ENCODE measurements at regions not wholly inside any gene's neighbourhood (a gene's known extent, or its start where the extent isn't known, plus 50 kb on each side); places are given as distances from the start of the nearest gene placed in this dataset.
A peak's percentile ranks its signal among the peaks of the same experiment; 100 is the strongest.

GRCh38 chrX:22373766-22374165 is 101.1 kb downstream of the CBLL2 start:
- FAIRE-seq (peak; percentile 54), ATAC-seq (no peak), DNase-seq (ENCODE audit: low read depth in 1 of 2, low spot score in 1 of 2) (no peak)
- WGBS (ENCODE audit: missing lambda C conversion rate) = 26% methylated on average over 1 of the region's 1 CpG
- H3K4me1 ChIP-seq = no peaks in the 10 kb centered on the region
- no peak overlapping the region for H3K27ac ChIP-seq
- ChIA-PET POLR2A (no interaction called here), CTCF (no interaction called here)
- H3K9me3 ChIP-seq = no peaks in the 10 kb centered on the region
- no peak for TF ChIP-seq HOXB5 (CRISPR knock-in tag; IDR thresholded peaks at IDR 0.05)
- no peak for TF ChIP-seq MAX (IDR thresholded peaks at IDR 0.05)
- TF ChIP-seq SMC3 (IDR thresholded peaks at IDR 0.05) = no peak
- no peak for TF ChIP-seq MYC (IDR thresholded peaks at IDR 0.05; ENCODE audit: borderline replicate concordance, low read length)
- TF ChIP-seq MAZ (IDR thresholded peaks at IDR 0.05; ENCODE audit: borderline replicate concordance, low read depth, low read length) = no peak
- no peak for TF ChIP-seq MAFK (IDR thresholded peaks at IDR 0.05; ENCODE audit: partially characterized antibody)
- TF ChIP-seq TFCP2L1 (CRISPR knock-in tag; IDR thresholded peaks at IDR 0.05) = no peak
- TF ChIP-seq GATA3 (IDR thresholded peaks at IDR 0.05; ENCODE audit: borderline replicate concordance) = no peak
- no peak for TF ChIP-seq EHMT2 (IDR thresholded peaks at IDR 0.05; ENCODE audit: low read depth)
- no peak for TF ChIP-seq POLR2A (IDR thresholded peaks at IDR 0.05; ENCODE audit: low read length)
- no peak for TF ChIP-seq JUN (IDR thresholded peaks at IDR 0.05)
- no peak for TF ChIP-seq KDM1A (IDR thresholded peaks at IDR 0.05; ENCODE audit: low read depth)
- H3K4me2 ChIP-seq = no peak overlapping the region
- H3K4me3 ChIP-seq = no peak overlapping the region

- WGBS (ENCODE audit: missing lambda C conversion rate) = 47% methylated on average over 2 of the region's 2 CpGs
- no peaks in the 10 kb centered on the region for H3K4me1 ChIP-seq
- H3K9me3 ChIP-seq = no peaks in the 10 kb centered on the region
- no peak overlapping the region for H3K27ac ChIP-seq
- H3K4me3 ChIP-seq = no peak overlapping the region
- FAIRE-seq = no peak
- no peak overlapping the region for H3K4me2 ChIP-seq
- POLR2A ChIA-PET = no interaction called here
- CTCF ChIA-PET = no interaction called here
- ATAC-seq = no peak
- DNase-seq (ENCODE audit: low read depth in 1 of 2, low spot score in 1 of 2) = no peak
- TF ChIP-seq BHLHE40 (IDR thresholded peaks at IDR 0.05; ENCODE audit: low read depth, low read length) (no peak), CHD2 (IDR thresholded peaks at IDR 0.05; ENCODE audit: low read length, partially characterized antibody) (no peak), JUN (IDR thresholded peaks at IDR 0.05) (no peak), ZNF302 (CRISPR knock-in tag; IDR thresholded peaks at IDR 0.05) (no peak), MYC (IDR thresholded peaks at IDR 0.05; ENCODE audit: borderline replicate concordance, low read length) (no peak), PHF8 (IDR thresholded peaks at IDR 0.05; ENCODE audit: borderline replicate concordance, low read depth) (no peak), MAZ (IDR thresholded peaks at IDR 0.05; ENCODE audit: borderline replicate concordance, low read depth, low read length) (no peak), POLR2A (IDR thresholded peaks at IDR 0.05; ENCODE audit: low read length) (no peak), HOXA7 (CRISPR knock-in tag; IDR thresholded peaks at IDR 0.05) (no peak), RFX5 (IDR thresholded peaks at IDR 0.05) (no peak), ZSCAN20 (CRISPR knock-in tag; IDR thresholded peaks at IDR 0.05) (no peak), RNF2 (IDR thresholded peaks at IDR 0.05; ENCODE audit: borderline replicate concordance, low read depth) (no peak), HMGXB4 (CRISPR knock-in tag; IDR thresholded peaks at IDR 0.05; ENCODE audit: borderline replicate concordance) (no peak)
Observed at GRCh38 chrX:22376369-22376768, 103.7 kb downstream of the CBLL2 start.

GRCh38 chrX:22378296-22378695 is 105.6 kb downstream of the CBLL2 start:
- Histone ChIP-seq H3K9me3 (no peaks in the 10 kb centered on the region), H3K27ac (no peak overlapping the region), H3K4me2 (no peak overlapping the region), H3K4me3 (no peak overlapping the region), H3K4me1 (no peaks in the 10 kb centered on the region)
- ChIA-PET POLR2A (no interaction called here), CTCF (no interaction called here)
- ATAC-seq = no peak
- WGBS (ENCODE audit: missing lambda C conversion rate) = 41% methylated on average over 4 of the region's 4 CpGs
- peak; percentile 61 for FAIRE-seq
- no peak for DNase-seq (ENCODE audit: low read depth in 1 of 2, low spot score in 1 of 2)
- TF ChIP-seq POLR2AphosphoS2 (conservative IDR thresholded peaks at IDR 0.05; ENCODE audit: low read length) (no peak), ZSCAN20 (CRISPR knock-in tag; IDR thresholded peaks at IDR 0.05) (no peak), CTCF (IDR thresholded peaks at IDR 0.05) (no peak), CBX8 (IDR thresholded peaks at IDR 0.05) (no peak), CHD2 (IDR thresholded peaks at IDR 0.05; ENCODE audit: low read length, partially characterized antibody) (no peak), NFE2L2 (conservative IDR thresholded peaks at IDR 0.05; ENCODE audit: low read length) (no peak), HES2 (IDR thresholded peaks at IDR 0.05) (no peak), BCL3 (IDR thresholded peaks at IDR 0.05) (no peak), REST (IDR thresholded peaks at IDR 0.05) (no peak)
